ENCODE measurements at regions not wholly inside any gene's neighbourhood (a gene's known extent, or its start where the extent isn't known, plus 50 kb on each side); places are given as distances from the start of the nearest gene placed in this dataset.
"Not testable (repeated sequence)": the region's sequence is repeated elsewhere in the genome, so short reads cannot be mapped to it uniquely, and the experiment has no call there.

GRCh38 chr12:124091835-124092234 lies 118.8 kb downstream of the ZNF664 start:
- H3K4me1 ChIP-seq (ENCODE audit: insufficient read depth, poor library complexity, severe bottlenecking) = no peaks in the 10 kb centered on the region
- DNase-seq (ENCODE audit: low spot score) (no peak), ATAC-seq (ENCODE audit: low read depth) (no peak)
- no peak overlapping the region for H3K27ac ChIP-seq (ENCODE audit: poor library complexity, severe bottlenecking)
- H3K4me3 ChIP-seq (ENCODE audit: severe bottlenecking) = no peak overlapping the region
- no peaks in the 10 kb centered on the region for H3K36me3 ChIP-seq (ENCODE audit: low read depth)
- H3K27me3 ChIP-seq (ENCODE audit: insufficient read depth, poor library complexity, severe bottlenecking) = no peaks in the 10 kb centered on the region
- TF ChIP-seq CTCF (IDR thresholded peaks at IDR 0.05; ENCODE audit: poor library complexity, severe bottlenecking) = no peak
- H3K9me3 ChIP-seq (ENCODE audit: severe bottlenecking) = no peaks in the 10 kb centered on the region

- H3K9me3 ChIP-seq (ENCODE audit: severe bottlenecking); ATAC-seq (ENCODE audit: low read depth); H3K27me3 ChIP-seq (ENCODE audit: insufficient read depth, poor library complexity, severe bottlenecking); H3K4me1 ChIP-seq (ENCODE audit: insufficient read depth, poor library complexity, severe bottlenecking); H3K36me3 ChIP-seq (ENCODE audit: low read depth); H3K4me3 ChIP-seq (ENCODE audit: severe bottlenecking); DNase-seq (ENCODE audit: low spot score); H3K27ac ChIP-seq (ENCODE audit: poor library complexity, severe bottlenecking): not testable (repeated sequence)
Observed at GRCh38 chr12:124092532-124092931, 119.5 kb downstream of the ZNF664 start.

- no peak for TF ChIP-seq CTCF (IDR thresholded peaks at IDR 0.05; ENCODE audit: poor library complexity, severe bottlenecking)
- no peak overlapping the region for H3K27ac ChIP-seq (ENCODE audit: poor library complexity, severe bottlenecking)
- ATAC-seq (ENCODE audit: low read depth) = no peak
Observed at GRCh38 chr12:124093297-124093696, 120.3 kb downstream of the ZNF664 start.

GRCh38 chr12:124094188-124094587 lies 121.2 kb downstream of the ZNF664 start:
- DNase-seq (ENCODE audit: low spot score) = no peak
- Histone ChIP-seq H3K27ac (ENCODE audit: poor library complexity, severe bottlenecking) (no peak overlapping the region), H3K4me3 (ENCODE audit: severe bottlenecking) (no peak overlapping the region), H3K9me3 (ENCODE audit: severe bottlenecking) (no peaks in the 10 kb centered on the region), H3K36me3 (ENCODE audit: low read depth) (no peaks in the 10 kb centered on the region), H3K27me3 (ENCODE audit: insufficient read depth, poor library complexity, severe bottlenecking) (no peaks in the 10 kb centered on the region), H3K4me1 (ENCODE audit: insufficient read depth, poor library complexity, severe bottlenecking) (no peaks in the 10 kb centered on the region)
- no peak for ATAC-seq (ENCODE audit: low read depth)
- no peak for TF ChIP-seq CTCF (IDR thresholded peaks at IDR 0.05; ENCODE audit: poor library complexity, severe bottlenecking)

More at GRCh38 chr12:124093297-124093696, 120.3 kb downstream of the ZNF664 start:
- DNase-seq (ENCODE audit: low spot score) = no peak
- H3K4me3 ChIP-seq (ENCODE audit: severe bottlenecking) = no peak overlapping the region
- no peaks in the 10 kb centered on the region for H3K36me3 ChIP-seq (ENCODE audit: low read depth)
- H3K4me1 ChIP-seq (ENCODE audit: insufficient read depth, poor library complexity, severe bottlenecking) = no peaks in the 10 kb centered on the region
- no peaks in the 10 kb centered on the region for H3K9me3 ChIP-seq (ENCODE audit: severe bottlenecking)
- H3K27me3 ChIP-seq (ENCODE audit: insufficient read depth, poor library complexity, severe bottlenecking) = no peaks in the 10 kb centered on the region

GRCh38 chr12:124094733-124095132 lies 121.7 kb downstream of the ZNF664 start:
- TF ChIP-seq CTCF (IDR thresholded peaks at IDR 0.05; ENCODE audit: poor library complexity, severe bottlenecking) = no peak
- DNase-seq (ENCODE audit: low spot score) (no peak), ATAC-seq (ENCODE audit: low read depth) (no peak)

More at GRCh38 chr12:124094733-124095132, 121.7 kb downstream of the ZNF664 start:
- Histone ChIP-seq H3K36me3 (ENCODE audit: low read depth) (no peaks in the 10 kb centered on the region), H3K9me3 (ENCODE audit: severe bottlenecking) (no peaks in the 10 kb centered on the region), H3K27ac (ENCODE audit: poor library complexity, severe bottlenecking) (no peak overlapping the region), H3K4me3 (ENCODE audit: severe bottlenecking) (no peak overlapping the region), H3K27me3 (ENCODE audit: insufficient read depth, poor library complexity, severe bottlenecking) (no peaks in the 10 kb centered on the region), H3K4me1 (ENCODE audit: insufficient read depth, poor library complexity, severe bottlenecking) (no peaks in the 10 kb centered on the region)

All from RWPE2 (cell line).